ENCODE measurements at regions not wholly inside any gene's neighbourhood (a gene's known extent, or its start where the extent isn't known, plus 50 kb on each side); places are given as distances from the start of the nearest gene placed in this dataset.

DNA sequence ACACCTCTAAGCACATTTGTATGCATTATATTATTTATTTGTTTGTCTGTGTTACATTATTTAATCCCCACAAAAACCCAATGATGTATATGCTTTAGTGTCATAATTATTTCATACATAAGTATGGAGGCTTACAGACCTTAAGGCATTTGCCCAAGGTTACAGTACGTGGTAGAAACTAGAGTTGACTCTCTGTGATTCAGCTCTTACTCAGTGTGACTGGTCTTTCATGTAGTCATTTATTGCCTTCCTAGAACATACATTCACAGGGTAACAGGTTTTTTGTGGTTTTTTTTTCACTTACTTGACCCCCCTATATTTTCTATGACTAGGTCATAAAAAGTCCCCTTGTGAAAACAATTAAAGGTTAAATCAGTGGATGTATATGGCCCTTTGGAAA is 566.8 kb downstream of the TFAP2A start:
- TF ChIP-seq CTCF (conservative IDR thresholded peaks at IDR 0.05): no peak
- Histone ChIP-seq H3K9ac (ENCODE audit: extremely low read depth, insufficient read length, low read length) (no peak overlapping the region), H2BK12ac (ENCODE audit: insufficient read length, low read depth, low read length) (no peak overlapping the region), H2BK20ac (ENCODE audit: low read depth, low read length, poor library complexity, severe bottlenecking) (no peak overlapping the region), H2BK120ac (ENCODE audit: low read depth, low read length, poor library complexity, severe bottlenecking) (no peak overlapping the region), H2AFZ (ENCODE audit: low read length) (no peak overlapping the region), H3T11ph (ENCODE audit: low read length) (no peak overlapping the region), H3K79me2 (ENCODE audit: insufficient read depth, low read length) (no peaks in the 10 kb centered on the region), H2BK15ac (ENCODE audit: low read depth, low read length) (no peak overlapping the region), H4K8ac (replicated peaks; ENCODE audit: insufficient read length, low read depth, low read length) (no peak overlapping the region), H3K27me3 (ENCODE audit: insufficient read depth, low read length) (no peaks in the 10 kb centered on the region), H3K23ac (ENCODE audit: insufficient read length, low read depth, low read length) (no peak overlapping the region), H3K23me2 (ENCODE audit: insufficient read length, low read depth, low read length, poor library complexity, severe bottlenecking) (no peaks in the 10 kb centered on the region), H2AK5ac (ENCODE audit: insufficient read length, low read length) (no peak overlapping the region), H2BK5ac (ENCODE audit: insufficient read length, low read length) (no peak overlapping the region), H3K27ac (ENCODE audit: insufficient read length, low read depth, low read length) (no peak overlapping the region), H3K18ac (ENCODE audit: insufficient read length, low read depth, low read length) (no peak overlapping the region), H3K79me1 (ENCODE audit: insufficient read depth, low read depth, low read length, poor library complexity, severe bottlenecking) (no peaks in the 10 kb centered on the region), H4K5ac (ENCODE audit: insufficient read length, low read depth, low read length) (no peak overlapping the region), H3K4me2 (ENCODE audit: insufficient read depth, insufficient read length, low read length) (no peak overlapping the region), H3K14ac (ENCODE audit: insufficient read depth, low read length) (no peak overlapping the region), H4K20me1 (ENCODE audit: control insufficient read depth, insufficient read depth, insufficient read length) (no peaks in the 10 kb centered on the region), H3K4ac (ENCODE audit: low read depth, low read length) (no peak overlapping the region), H4K91ac (ENCODE audit: insufficient read length, low read depth, low read length) (no peak overlapping the region), H3K4me1 (ENCODE audit: insufficient read depth, low read length) (peaks cover 2% of the 10 kb centered on the region; the same call in 1 of the 2 replicates), H3K56ac (ENCODE audit: insufficient read length, low read depth, low read length) (no peak overlapping the region), H3K9me3 (ENCODE audit: control insufficient read depth, low read depth, low read length) (peaks cover 6% of the 10 kb centered on the region)
- no peak for DNase-seq
- H3K4me1 Mint-ChIP-seq: peaks cover 6 to 12% of the 10 kb centered on the region in 2 experiments
- H3K27me3 Mint-ChIP-seq (ENCODE audit: low read depth): peaks cover 7% of the 10 kb centered on the region
- H3K36me3 Mint-ChIP-seq (ENCODE audit: insufficient read depth in 1 of 3, low read depth in 3 of 3): peaks cover 5 to 28% (median 8%) of the 10 kb centered on the region in 3 experiments; a peak in 6 of 7 replicates
- WGBS (ENCODE audit: extremely low coverage, insufficient read length, low lambda C conversion rate): no CpG with 5 or more reads among the region's 1 CpG
- peaks cover 23 to 26% of the 10 kb centered on the region in 2 experiments for H3K9me3 Mint-ChIP-seq
- H3K4me3 Mint-ChIP-seq: no peak overlapping the region
- H3K27ac Mint-ChIP-seq: no peak overlapping the region

Data from H9 (cell line).